PC-3 (cell line): ENCODE measurements at regions not wholly inside any gene's neighbourhood (a gene's known extent, or its start where the extent isn't known, plus 50 kb on each side); places are given as distances from the start of the nearest gene placed in this dataset.

Experiments
- ATAC-seq: fragments of 200-7000 bp; cut with Tn5 transposase; 2 replicates; pipeline ENCODE4 v1.9.1; 2020; ENCODE audit warnings: mild to moderate bottlenecking, moderate library complexity
- BruUV-seq: library from RNA; stranded (reverse); fragments of 400-500 nt; replicated peaks from 2 replicates; lab custom pipeline; 2021; lab: Mats Ljungman, UMichigan
- CTCF ChIA-PET: fragments of 300-600 bp; sonication (Branson Sonifier 250); formaldehyde crosslinking; loops from one replicate; lab custom pipeline; 2022; ENCODE audit warnings: antibody characterized with exemption; lab: Charles Lee
- POLR2A ChIA-PET: fragments of 300-600 bp; sonication (Branson Sonifier 250); formaldehyde crosslinking; loops from one replicate; lab custom pipeline; 2022; ENCODE audit warnings: antibody characterized with exemption; ENCODE audit not compliant: unreplicated experiment; lab: Charles Lee
- DNase-seq: peaks from one replicate; pipeline ENCODE4 v3.0.0-alpha.2; 2015
- H2AFZ ChIP-seq: fragments of 300-600 bp; sonication (generic); 2 replicates; pipeline ENCODE4 v1.6.0; 2016; ENCODE audit warnings: antibody characterized with exemption, low read length
- H3F3A ChIP-seq: fragments of 300-600 bp; sonication (generic); one replicate; pipeline ENCODE4 v1.6.0; 2017; ENCODE audit warnings: antibody characterized with exemption, low read length, control low read depth, mild to moderate bottlenecking; ENCODE audit not compliant: unreplicated experiment
- H3K27ac ChIP-seq: fragments of 300-600 bp; sonication (generic); 2 replicates; pipeline ENCODE4 v1.5.1; 2016; ENCODE audit warnings: mild to moderate bottlenecking, low read length
- H3K27me3 ChIP-seq: fragments of 300-600 bp; sonication (generic); 2 replicates; pipeline ENCODE4 v1.6.1; 2016; ENCODE audit warnings: low read length, mixed read lengths
- H3K36me3 ChIP-seq: fragments of 300-600 bp; sonication (generic); 2 replicates; pipeline ENCODE4 v1.6.1; 2016; ENCODE audit warnings: low read depth, mixed run types, low read length, mixed read lengths
- H3K4me1 ChIP-seq: fragments of 300-600 bp; sonication (generic); 2 replicates; pipeline ENCODE4 v1.5.1; 2016; ENCODE audit warnings: low read length; ENCODE audit not compliant: insufficient read depth
- H3K4me2 ChIP-seq: fragments of 300-600 bp; sonication (generic); 2 replicates; pipeline ENCODE4 v1.6.0; 2016; ENCODE audit warnings: low read length
- H3K4me3 ChIP-seq: fragments of 300-600 bp; sonication (generic); 2 replicates; pipeline ENCODE4 v1.5.1; 2016; ENCODE audit warnings: mild to moderate bottlenecking, low read length, mixed read lengths
- H3K79me2 ChIP-seq: fragments of 300-600 bp; sonication (generic); 2 replicates; pipeline ENCODE4 v1.6.1; 2017; ENCODE audit warnings: low read length, mixed read lengths
- H3K9ac ChIP-seq: fragments of 300-600 bp; sonication (generic); 2 replicates; pipeline ENCODE4 v1.6.0; 2016; ENCODE audit warnings: mild to moderate bottlenecking, low read length
- H3K9me2 ChIP-seq: fragments of 300-600 bp; sonication (generic); replicated peaks from 2 replicates; pipeline ENCODE4 v1.6.1; 2016; ENCODE audit warnings: mixed run types, low read length, mixed read lengths
- H3K9me3 ChIP-seq: fragments of 300-600 bp; sonication (generic); 2 replicates; pipeline ENCODE4 v1.6.1; 2016; ENCODE audit warnings: low read length, mixed read lengths
- H4K20me1 ChIP-seq: fragments of 300-600 bp; sonication (generic); 2 replicates; pipeline ENCODE4 v1.6.1; 2016; ENCODE audit warnings: low read length, mixed read lengths
- EZH2 ChIP-seq: fragments of 300-600 bp; sonication (generic); IDR thresholded peaks from one replicate; pipeline ENCODE4 v1.6.1; 2017; ENCODE audit warnings: antibody characterized with exemption, mild to moderate bottlenecking, low read length; ENCODE audit not compliant: unreplicated experiment
- EZH2phosphoT487 ChIP-seq: fragments of 300-600 bp; sonication (generic); IDR thresholded peaks from 2 replicates; pipeline ENCODE4 v1.6.1; 2018; ENCODE audit warnings: mild to moderate bottlenecking, antibody characterized with exemption, low read length, borderline replicate concordance
- intact Hi-C: fragments of 100-400 bp; cut with micrococcal nuclease; formaldehyde crosslinking; loops from 2 replicates; pipeline ENCODE4 v1.9.0; 2023
- TF ChIP-seq, protein P1 (sequence below): fragments of 300-600 bp; sonication (generic); conservative IDR thresholded peaks from 2 replicates; pipeline ENCODE4 v1.5.1; 2017; ENCODE audit warnings: antibody characterized with exemption, low read depth, mild to moderate bottlenecking, low read length

DNA sequence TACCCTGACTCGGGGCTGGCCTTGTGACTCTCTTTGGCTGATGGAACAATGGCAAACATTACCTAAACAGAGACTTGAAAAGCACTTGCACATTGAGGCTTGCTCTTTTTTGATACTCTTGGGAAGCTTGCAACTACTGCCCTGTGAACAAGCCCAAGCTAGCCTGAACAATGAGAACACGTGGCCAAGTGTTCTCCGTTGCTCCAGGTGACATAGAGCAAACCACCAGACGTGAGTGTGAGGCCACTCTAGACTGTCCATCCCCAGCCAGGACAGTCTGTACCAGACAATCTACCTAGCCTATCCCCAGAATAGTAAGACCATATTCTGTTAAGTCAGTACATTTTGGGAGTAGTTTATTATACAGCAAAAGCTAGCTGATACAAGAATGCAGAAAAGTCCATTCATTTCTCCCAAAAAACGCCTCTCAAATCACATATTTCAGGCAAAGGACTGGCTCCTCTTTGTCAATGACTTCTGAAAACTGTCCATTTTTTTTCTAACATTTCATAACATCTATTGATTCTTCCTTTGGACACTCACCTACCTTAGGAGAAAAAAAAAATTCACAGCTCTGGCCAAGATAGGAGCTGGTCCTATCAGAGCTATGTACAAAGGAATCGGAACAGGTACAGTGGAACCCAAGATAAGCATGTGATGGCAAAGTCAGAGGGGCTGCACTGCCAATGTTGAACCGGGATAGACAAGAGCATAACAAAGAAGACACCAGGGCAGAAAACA, 142.1 kb upstream of the PKDCC start:
- TF ChIP-seq, protein P1, sequence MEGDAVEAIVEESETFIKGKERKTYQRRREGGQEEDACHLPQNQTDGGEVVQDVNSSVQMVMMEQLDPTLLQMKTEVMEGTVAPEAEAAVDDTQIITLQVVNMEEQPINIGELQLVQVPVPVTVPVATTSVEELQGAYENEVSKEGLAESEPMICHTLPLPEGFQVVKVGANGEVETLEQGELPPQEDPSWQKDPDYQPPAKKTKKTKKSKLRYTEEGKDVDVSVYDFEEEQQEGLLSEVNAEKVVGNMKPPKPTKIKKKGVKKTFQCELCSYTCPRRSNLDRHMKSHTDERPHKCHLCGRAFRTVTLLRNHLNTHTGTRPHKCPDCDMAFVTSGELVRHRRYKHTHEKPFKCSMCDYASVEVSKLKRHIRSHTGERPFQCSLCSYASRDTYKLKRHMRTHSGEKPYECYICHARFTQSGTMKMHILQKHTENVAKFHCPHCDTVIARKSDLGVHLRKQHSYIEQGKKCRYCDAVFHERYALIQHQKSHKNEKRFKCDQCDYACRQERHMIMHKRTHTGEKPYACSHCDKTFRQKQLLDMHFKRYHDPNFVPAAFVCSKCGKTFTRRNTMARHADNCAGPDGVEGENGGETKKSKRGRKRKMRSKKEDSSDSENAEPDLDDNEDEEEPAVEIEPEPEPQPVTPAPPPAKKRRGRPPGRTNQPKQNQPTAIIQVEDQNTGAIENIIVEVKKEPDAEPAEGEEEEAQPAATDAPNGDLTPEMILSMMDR, result no peak
- TF ChIP-seq EZH2, result no peak
- no peak for TF ChIP-seq EZH2phosphoT487
- DNase-seq (no peak), ATAC-seq (no peak)
- Histone ChIP-seq H3K9me2 (no peaks in the 10 kb centered on the region), H3K36me3 (no peaks in the 10 kb centered on the region), H3K4me1 (peaks cover 19% of the 10 kb centered on the region), H3K9me3 (no peaks in the 10 kb centered on the region), H4K20me1 (no peaks in the 10 kb centered on the region), H3K9ac (no peak overlapping the region), H3F3A (no peaks in the 10 kb centered on the region), H3K27ac (no peak overlapping the region), H3K4me3 (no peak overlapping the region), H2AFZ (no peak overlapping the region), H3K27me3 (0 out of 2 replicates have a peak, but pooled peaks cover 4% of the 10 kb centered on the region), H3K4me2 (no peak overlapping the region), H3K79me2 (no peaks in the 10 kb centered on the region)
- intact Hi-C loops, result no loop called here
- ChIA-PET CTCF (no interaction called here), POLR2A (no interaction called here)
- BruUV-seq, result no TSS peak

DNA sequence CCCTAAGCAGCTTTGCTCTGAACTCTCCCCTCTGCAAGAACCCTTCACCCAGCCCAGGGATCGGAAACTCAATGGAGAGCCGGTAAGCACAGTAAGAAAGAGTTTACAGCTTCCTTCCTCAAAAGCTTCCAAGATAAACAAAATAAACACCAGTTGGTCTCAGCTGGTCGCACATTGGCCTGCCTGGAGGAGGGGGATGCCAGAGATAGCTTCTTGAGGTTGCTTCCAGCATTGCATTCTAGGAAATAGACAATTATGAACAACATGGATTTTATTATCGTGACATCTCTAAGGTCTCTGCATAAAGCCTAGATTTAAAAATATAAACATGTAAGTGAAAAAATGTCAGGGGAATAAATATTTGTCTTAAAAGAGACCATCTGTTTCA, 141.5 kb upstream of the PKDCC start:
- no peak for ATAC-seq
- Histone ChIP-seq H3K9me3 (no peaks in the 10 kb centered on the region), H3K36me3 (no peaks in the 10 kb centered on the region), H3K27ac (no peak overlapping the region), H3K9me2 (no peaks in the 10 kb centered on the region), H3K27me3 (0 out of 2 replicates have a peak, but pooled peaks cover 4% of the 10 kb centered on the region), H2AFZ (no peak overlapping the region), H3K4me2 (no peak overlapping the region), H3K79me2 (no peaks in the 10 kb centered on the region), H3K9ac (no peak overlapping the region), H3K4me3 (no peak overlapping the region), H3K4me1 (peaks cover 19% of the 10 kb centered on the region), H3F3A (no peaks in the 10 kb centered on the region), H4K20me1 (no peaks in the 10 kb centered on the region)
- POLR2A ChIA-PET, result no interaction called here
- no peak for TF ChIP-seq EZH2
- no peak for TF ChIP-seq EZH2phosphoT487
- TF ChIP-seq, protein P1, result no peak
- DNase-seq, result no peak
- BruUV-seq, result no TSS peak
- CTCF ChIA-PET, result no interaction called here
- intact Hi-C loops, result no loop called here

DNA sequence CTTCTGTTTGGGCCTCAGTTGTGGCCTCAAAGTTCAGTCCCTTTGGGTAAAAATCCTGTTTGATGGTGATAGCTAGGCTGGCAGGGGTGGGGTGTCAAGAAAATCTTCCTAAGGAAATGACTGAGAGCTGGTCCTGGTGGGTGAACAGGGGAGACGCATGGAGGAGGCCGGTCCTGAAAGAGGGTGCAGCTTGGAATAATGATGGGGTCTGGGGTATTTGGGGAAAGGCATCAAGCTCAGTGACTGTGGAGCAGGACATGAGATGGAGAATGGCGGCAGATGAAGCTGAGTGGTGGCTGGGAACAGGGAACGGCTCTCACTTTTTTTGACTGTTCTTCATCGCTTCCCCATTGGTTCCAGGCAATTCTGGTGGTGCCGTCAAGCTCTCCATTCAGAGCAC, 140.7 kb upstream of the PKDCC start:
- DNase-seq (no peak), ATAC-seq (no peak)
- no peak overlapping the region for H3K4me2 ChIP-seq
- POLR2A ChIA-PET, result no interaction called here
- no peak overlapping the region for H3K27ac ChIP-seq
- no peaks in the 10 kb centered on the region for H4K20me1 ChIP-seq
- TF ChIP-seq EZH2phosphoT487 (no peak), EZH2 (no peak)
- 0 out of 2 replicates have a peak, but pooled peaks cover 3% of the 10 kb centered on the region for H3K27me3 ChIP-seq
- H3K79me2 ChIP-seq, result no peaks in the 10 kb centered on the region
- H3K9me2 ChIP-seq, result no peaks in the 10 kb centered on the region
- H3F3A ChIP-seq, result no peaks in the 10 kb centered on the region
- H3K9ac ChIP-seq, result no peak overlapping the region
- H3K4me3 ChIP-seq, result no peak overlapping the region
- intact Hi-C loops, result no loop called here
- BruUV-seq, result no TSS peak
- no peak overlapping the region for H2AFZ ChIP-seq
- no peaks in the 10 kb centered on the region for H3K36me3 ChIP-seq
- H3K4me1 ChIP-seq, result peaks cover 19% of the 10 kb centered on the region
- H3K9me3 ChIP-seq, result no peaks in the 10 kb centered on the region
- CTCF ChIA-PET, result no interaction called here
